BLaER1 treated with 17β-estradiol and CSF1 and Interleukin-3, amounts not matched to agents 10 nM and 100 nM (cell line): ENCODE measurements at regions not wholly inside any gene's neighbourhood (a gene's known extent, or its start where the extent isn't known, plus 50 kb on each side); places are given as distances from the start of the nearest gene placed in this dataset.

Experiments used
- H3K27ac ChIP-seq, 11 experiments: shearing (Covaris generic); formaldehyde crosslinking; 2 replicates each; pipeline ENCODE4 v1.8.1; 2022
- H3K27me3 ChIP-seq, 11 experiments: shearing (Covaris generic); formaldehyde crosslinking; 2 replicates each; pipeline ENCODE4 v1.8.1; 2022
- H3K36me3 ChIP-seq, 11 experiments: shearing (Covaris generic); formaldehyde crosslinking; 2 replicates each; pipeline ENCODE4 v1.8.1; 2022
- H3K4me1 ChIP-seq, 10 experiments: shearing (Covaris generic); formaldehyde crosslinking; 2 replicates each; pipeline ENCODE4 v1.8.1; 2022
- H3K4me2 ChIP-seq, 11 experiments: shearing (Covaris generic); formaldehyde crosslinking; 2 replicates each; pipeline ENCODE4 v1.8.1; 2022
- H3K4me3 ChIP-seq, 10 experiments: shearing (Covaris generic); formaldehyde crosslinking; 2 replicates each; pipeline ENCODE4 v1.8.1; 2022
- H3K9ac ChIP-seq, 11 experiments: shearing (Covaris generic); formaldehyde crosslinking; 2 replicates each; pipeline ENCODE4 v1.8.1; 2022
- H3K9me3 ChIP-seq, 11 experiments: shearing (Covaris generic); formaldehyde crosslinking; replicated peaks in 1 of 11; 2 replicates each; pipeline ENCODE4 v1.8.1; 2022
- H4K20me1 ChIP-seq, 11 experiments: shearing (Covaris generic); formaldehyde crosslinking; 2 replicates each; pipeline ENCODE4 v1.8.1; 2022
- Cebpa-rat ChIP-seq, 11 experiments: shearing (Covaris generic); IDR thresholded peaks; 2 replicates each; pipeline ENCODE4 v1.8.1; 2022

DNA sequence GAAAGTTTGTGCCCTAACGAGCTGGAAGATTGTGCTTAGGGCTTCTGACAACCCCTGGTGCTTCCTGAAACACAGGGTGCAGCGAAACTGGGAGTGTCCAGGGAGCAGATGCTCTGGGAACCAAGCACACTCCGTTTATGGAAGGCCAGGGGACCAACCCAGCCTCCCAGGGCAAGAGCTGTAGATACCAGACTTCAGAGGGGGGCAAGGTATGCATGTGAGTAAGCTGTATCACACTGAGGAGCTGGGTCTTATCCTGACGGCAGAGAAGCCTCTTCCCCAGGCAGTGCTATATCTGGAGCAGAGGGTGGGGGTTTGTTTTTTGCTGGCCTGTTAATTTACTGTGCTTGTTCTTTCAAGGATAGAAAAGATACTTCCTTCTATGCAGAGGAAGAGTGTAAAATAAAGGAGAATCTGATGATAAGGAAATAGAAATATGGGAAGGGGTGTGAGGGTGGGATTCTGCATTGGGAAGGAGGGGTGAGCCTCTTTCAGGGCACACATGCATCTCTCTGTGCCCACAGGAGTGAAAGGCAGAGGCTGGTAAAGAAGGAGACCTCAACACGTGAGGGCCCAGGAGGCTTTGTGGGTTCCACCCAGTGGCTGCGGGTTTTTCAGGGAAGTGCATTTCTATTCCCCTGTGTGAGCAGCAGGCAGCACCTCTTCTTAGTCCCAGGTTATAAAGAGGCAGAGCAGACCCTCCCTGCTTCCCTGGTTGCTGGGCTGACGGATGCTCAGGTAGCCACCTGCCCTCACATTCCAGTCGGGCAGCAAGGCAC lies 314.1 kb downstream of the TCERG1L start:
- Histone ChIP-seq H3K27ac (peak overlapping the region in 3 of 11 experiments; percentile 5 to 27 (median 15); a peak in 3 of 22 replicates), H3K9ac (peak overlapping the region in 1 of 11 experiments; percentile 5; a peak in 1 of 22 replicates), H4K20me1 (peaks cover 0 to 13% (median 0%) of the 10 kb centered on the region in 11 experiments; a peak in 7 of 22 replicates), H3K4me1 (peaks cover 56 to 85% (median 69%) of the 10 kb centered on the region in 10 experiments), H3K9me3 (peaks cover 0 to 18% (median 11%) of the 10 kb centered on the region in 11 experiments; a peak in 9 of 22 replicates), H3K4me3 (peak overlapping the region in 2 of 10 experiments; percentile 4 to 13; a peak in 1 of 20 replicates), H3K36me3 (no peaks in the 10 kb centered on the region), H3K4me2 (peak overlapping the region; percentile 71 to 93 (median 80)), H3K27me3 (peaks cover 0 to 38% (median 16%) of the 10 kb centered on the region in 11 experiments; a peak in 18 of 22 replicates)
- no peak for TF ChIP-seq Cebpa-rat (IDR thresholded peaks at IDR 0.05)

DNA sequence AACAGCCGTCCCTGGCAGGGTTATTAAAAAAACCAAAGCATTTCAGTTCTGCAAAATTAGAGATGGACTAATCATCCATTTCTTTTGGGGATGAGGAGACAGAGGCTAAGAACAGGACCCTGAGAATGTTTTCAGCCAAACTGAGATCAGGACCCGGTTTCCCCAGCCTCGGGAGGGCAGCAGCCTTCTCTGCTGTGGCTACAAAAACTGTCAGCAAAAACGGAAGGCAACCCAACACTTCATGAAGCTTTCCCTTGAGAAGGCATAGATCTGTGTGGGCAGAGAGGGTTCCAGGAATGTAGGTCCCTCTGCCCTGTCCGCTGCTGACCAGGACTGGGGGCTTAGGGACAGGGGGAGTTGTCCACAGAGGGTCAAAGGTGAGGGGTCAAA lies 313.5 kb downstream of the TCERG1L start:
- Histone ChIP-seq H3K27ac (peak overlapping the region in 2 of 11 experiments; percentile 1 to 5; a peak in 2 of 22 replicates), H3K36me3 (no peaks in the 10 kb centered on the region), H3K27me3 (peaks cover 0 to 38% (median 16%) of the 10 kb centered on the region in 11 experiments; a peak in 18 of 22 replicates), H3K4me3 (peak overlapping the region in 2 of 10 experiments; percentile 4 to 13; a peak in 1 of 20 replicates), H3K9ac (no peak overlapping the region), H3K4me2 (peak overlapping the region; percentile 71 to 93 (median 80)), H4K20me1 (peaks cover 0 to 13% (median 0%) of the 10 kb centered on the region in 11 experiments; a peak in 7 of 22 replicates), H3K9me3 (peaks cover 0 to 14% (median 10%) of the 10 kb centered on the region in 11 experiments; a peak in 9 of 22 replicates), H3K4me1 (peaks cover 56 to 90% (median 73%) of the 10 kb centered on the region in 10 experiments)
- TF ChIP-seq Cebpa-rat (IDR thresholded peaks at IDR 0.05) = no peak

GRCh38 chr10:130998642-130999041 lies 312.9 kb downstream of the TCERG1L start:
- peak overlapping the region in 1 of 11 experiments; percentile 1; a peak in 1 of 22 replicates for H3K27ac ChIP-seq
- H3K4me2 ChIP-seq = peak overlapping the region; percentile 71 to 93 (median 80); a peak in 21 of 22 replicates
- peaks cover 56 to 86% (median 73%) of the 10 kb centered on the region in 10 experiments for H3K4me1 ChIP-seq
- peaks cover 0 to 38% (median 16%) of the 10 kb centered on the region in 11 experiments; a peak in 18 of 22 replicates for H3K27me3 ChIP-seq
- H4K20me1 ChIP-seq = peaks cover 0 to 13% (median 0%) of the 10 kb centered on the region in 11 experiments; a peak in 7 of 22 replicates
- peaks cover 0 to 12% (median 7%) of the 10 kb centered on the region in 11 experiments; a peak in 8 of 22 replicates for H3K9me3 ChIP-seq
- no peaks in the 10 kb centered on the region for H3K36me3 ChIP-seq
- H3K4me3 ChIP-seq = no peak overlapping the region
- no peak for TF ChIP-seq Cebpa-rat (IDR thresholded peaks at IDR 0.05)
- H3K9ac ChIP-seq = no peak overlapping the region

DNA sequence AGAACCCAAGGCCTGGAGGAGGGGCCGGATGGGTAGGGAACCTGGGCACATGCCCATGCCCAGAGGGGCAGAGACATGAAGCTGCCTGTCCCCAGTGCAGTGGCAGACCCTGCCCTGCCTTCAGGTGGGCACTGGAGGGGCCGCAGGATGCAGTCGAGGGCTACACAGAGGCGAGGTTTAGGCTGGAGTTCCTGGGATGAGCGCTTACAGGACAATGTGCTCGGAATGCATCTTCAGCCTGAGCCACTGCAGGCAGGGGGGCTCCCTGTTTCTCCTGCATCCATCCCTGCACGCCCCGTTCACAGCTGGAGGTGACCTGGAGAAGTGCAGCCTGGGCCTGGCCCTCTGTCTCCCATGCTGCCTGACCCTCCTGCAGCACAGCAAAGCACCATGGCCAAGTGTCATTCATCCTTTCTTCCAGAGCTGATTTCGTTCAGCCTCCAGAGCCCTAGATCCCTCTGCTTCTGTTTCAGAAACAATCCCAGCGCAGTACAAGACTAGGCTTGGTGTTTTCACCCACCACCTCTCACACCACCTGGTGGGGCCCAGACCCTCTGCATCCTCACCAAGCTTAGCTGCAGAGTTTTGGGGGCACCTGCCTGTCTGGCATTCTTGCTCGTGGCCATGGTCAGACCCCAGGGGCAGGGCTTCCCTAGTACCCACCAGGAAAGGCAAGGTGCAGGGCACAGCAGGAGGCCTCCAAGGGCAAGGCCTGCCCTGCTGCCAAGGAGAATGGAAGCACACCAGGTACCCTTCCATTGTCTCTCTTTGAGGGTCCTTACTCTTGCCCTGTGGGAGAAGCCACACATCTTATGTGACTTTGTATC lies 311.9 kb downstream of the TCERG1L start:
- H3K4me2 ChIP-seq = peak overlapping the region in 5 of 11 experiments; percentile 4 to 91 (median 51); a peak in 5 of 22 replicates
- no peak for TF ChIP-seq Cebpa-rat (IDR thresholded peaks at IDR 0.05)
- H3K36me3 ChIP-seq = no peaks in the 10 kb centered on the region
- no peak overlapping the region for H3K9ac ChIP-seq
- H3K27ac ChIP-seq = no peak overlapping the region
- H3K4me3 ChIP-seq = no peak overlapping the region
- peaks cover 0 to 12% (median 7%) of the 10 kb centered on the region in 11 experiments; a peak in 8 of 22 replicates for H3K9me3 ChIP-seq
- peaks cover 53 to 77% (median 67%) of the 10 kb centered on the region in 10 experiments for H3K4me1 ChIP-seq
- peaks cover 0 to 38% (median 16%) of the 10 kb centered on the region in 11 experiments; a peak in 18 of 22 replicates for H3K27me3 ChIP-seq
- peaks cover 0 to 13% (median 0%) of the 10 kb centered on the region in 11 experiments; a peak in 7 of 22 replicates for H4K20me1 ChIP-seq

DNA sequence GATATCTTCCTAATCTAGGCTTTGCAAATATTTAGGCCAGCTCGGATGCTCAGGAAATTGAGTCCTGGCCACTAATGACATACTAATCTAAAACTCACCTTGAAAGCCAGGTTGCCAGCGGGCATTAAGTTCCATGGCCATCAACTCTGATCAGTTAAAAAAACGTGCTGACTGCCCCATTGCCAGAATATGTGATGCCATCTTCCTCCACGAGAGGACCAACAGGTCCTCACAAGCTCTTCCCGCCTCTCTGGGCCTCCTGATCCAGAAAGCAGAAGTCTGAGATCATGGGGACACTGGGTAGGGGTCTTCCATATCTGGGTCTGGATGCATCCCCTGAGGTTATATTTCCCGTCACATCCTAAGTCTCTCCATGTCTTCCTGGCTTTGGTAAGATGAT lies 311.3 kb downstream of the TCERG1L start:
- Histone ChIP-seq H3K27ac (no peak overlapping the region), H4K20me1 (peaks cover 0 to 13% (median 0%) of the 10 kb centered on the region in 11 experiments; a peak in 7 of 22 replicates), H3K36me3 (no peaks in the 10 kb centered on the region), H3K4me3 (no peak overlapping the region), H3K9ac (no peak overlapping the region), H3K4me1 (peaks cover 46 to 71% (median 60%) of the 10 kb centered on the region in 10 experiments), H3K9me3 (peaks cover 0 to 13% (median 8%) of the 10 kb centered on the region in 11 experiments; a peak in 11 of 22 replicates), H3K27me3 (peaks cover 0 to 38% (median 16%) of the 10 kb centered on the region in 11 experiments; a peak in 18 of 22 replicates), H3K4me2 (peak overlapping the region; percentile 38 to 78 (median 61); a peak in 21 of 22 replicates)
- TF ChIP-seq Cebpa-rat (IDR thresholded peaks at IDR 0.05) = no peak

DNA sequence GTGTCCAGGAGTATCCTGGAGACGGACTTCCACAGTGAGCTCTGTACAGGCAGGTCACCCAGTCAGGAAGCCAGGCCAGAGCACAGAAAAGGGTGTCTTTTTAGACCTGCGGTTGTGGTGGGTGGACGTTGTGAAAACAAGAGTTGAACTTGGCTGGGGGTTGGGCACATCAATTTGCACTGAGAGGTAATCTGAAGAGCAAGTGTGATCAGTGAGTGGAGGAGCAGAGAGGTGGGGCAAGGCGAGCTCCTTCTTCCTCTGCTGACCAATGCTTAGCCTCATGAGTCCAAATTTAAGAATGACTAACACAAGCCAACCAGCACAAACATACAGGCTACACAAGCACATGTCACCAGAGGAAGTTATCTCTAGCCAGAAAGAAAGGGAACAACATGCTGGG lies 310.8 kb downstream of the TCERG1L start:
- Histone ChIP-seq H3K36me3 (no peaks in the 10 kb centered on the region), H3K27ac (no peak overlapping the region), H4K20me1 (peaks cover 0 to 13% (median 0%) of the 10 kb centered on the region in 11 experiments; a peak in 7 of 22 replicates), H3K4me2 (peak overlapping the region; percentile 38 to 78 (median 61)), H3K4me3 (no peak overlapping the region), H3K27me3 (peaks cover 0 to 38% (median 16%) of the 10 kb centered on the region in 11 experiments; a peak in 18 of 22 replicates), H3K9ac (no peak overlapping the region), H3K9me3 (peaks cover 4 to 15% (median 10%) of the 10 kb centered on the region in 11 experiments; a peak in 19 of 22 replicates), H3K4me1 (peaks cover 46 to 67% (median 56%) of the 10 kb centered on the region in 10 experiments)
- TF ChIP-seq Cebpa-rat (IDR thresholded peaks at IDR 0.05) = no peak

DNA sequence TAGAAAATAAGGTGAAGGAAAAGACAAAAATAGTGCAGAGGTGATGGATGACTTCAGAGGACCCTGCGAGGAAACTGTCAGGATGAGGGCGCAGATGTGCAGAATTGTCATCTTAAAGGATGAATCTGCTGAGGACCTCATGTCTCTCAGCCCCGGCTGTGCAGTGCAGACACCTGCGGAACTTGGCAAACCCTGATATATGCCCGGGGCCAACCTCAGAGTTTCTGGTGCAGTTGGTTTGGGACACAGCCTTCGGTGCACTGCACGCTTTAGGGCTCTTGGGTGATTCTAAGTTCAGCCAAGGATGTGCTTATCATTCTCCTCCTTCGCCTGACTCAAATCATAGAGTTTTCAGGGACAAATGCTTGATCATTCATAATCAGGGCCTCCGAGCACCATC lies 310.1 kb downstream of the TCERG1L start:
- no peaks in the 10 kb centered on the region for H3K36me3 ChIP-seq
- no peak overlapping the region for H3K9ac ChIP-seq
- TF ChIP-seq Cebpa-rat (IDR thresholded peaks at IDR 0.05) = no peak
- H3K4me1 ChIP-seq = peaks cover 44 to 65% (median 55%) of the 10 kb centered on the region in 10 experiments
- H3K27me3 ChIP-seq = peaks cover 0 to 36% (median 16%) of the 10 kb centered on the region in 11 experiments; a peak in 18 of 22 replicates
- peaks cover 0 to 13% (median 0%) of the 10 kb centered on the region in 11 experiments; a peak in 7 of 22 replicates for H4K20me1 ChIP-seq
- no peak overlapping the region for H3K27ac ChIP-seq
- peak overlapping the region; percentile 44 to 78 (median 61) for H3K4me2 ChIP-seq
- H3K9me3 ChIP-seq = peaks cover 10 to 17% (median 11%) of the 10 kb centered on the region in 11 experiments; a peak in 19 of 22 replicates
- H3K4me3 ChIP-seq = no peak overlapping the region
